HG02798 (cell line): ENCODE measurements at regions not wholly inside any gene's neighbourhood (a gene's known extent, or its start where the extent isn't known, plus 50 kb on each side); places are given as distances from the start of the nearest gene placed in this dataset.

Experiments used
- ATAC-seq: cut with Tn5 transposase; IDR thresholded peaks from one replicate; pipeline ENCODE4 v1.9.1; 2021; ENCODE audit warnings: mild to moderate bottlenecking; ENCODE audit not compliant: unreplicated experiment, poor library complexity

DNA sequence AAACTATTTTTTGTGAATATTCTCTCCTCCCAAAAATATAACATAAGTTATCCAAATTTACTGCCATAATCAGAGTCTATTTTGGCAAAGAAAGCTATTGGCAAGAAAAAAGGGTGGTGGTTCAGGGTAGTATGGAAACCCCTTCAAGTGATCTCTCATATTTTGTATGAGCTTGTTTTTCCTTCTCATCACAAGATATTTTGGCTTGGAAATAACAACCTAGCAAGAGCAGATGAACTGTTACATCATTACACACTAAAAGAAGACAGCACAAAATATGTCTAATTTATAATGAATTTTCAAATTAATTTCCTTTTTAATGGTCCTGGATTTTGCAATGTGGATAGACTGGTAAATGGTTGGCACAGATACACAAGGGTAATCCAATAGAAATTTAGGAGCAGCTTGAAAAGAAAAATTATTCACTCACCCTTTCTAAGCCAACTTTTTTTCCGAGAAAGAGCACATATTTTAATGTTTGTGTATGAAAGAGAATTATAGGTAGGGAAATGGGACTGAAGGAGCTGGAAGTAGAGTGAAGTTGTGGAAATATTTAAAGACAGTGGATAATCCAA, 225.1 kb downstream of the EFNB2 start:
- no peak for ATAC-seq

DNA sequence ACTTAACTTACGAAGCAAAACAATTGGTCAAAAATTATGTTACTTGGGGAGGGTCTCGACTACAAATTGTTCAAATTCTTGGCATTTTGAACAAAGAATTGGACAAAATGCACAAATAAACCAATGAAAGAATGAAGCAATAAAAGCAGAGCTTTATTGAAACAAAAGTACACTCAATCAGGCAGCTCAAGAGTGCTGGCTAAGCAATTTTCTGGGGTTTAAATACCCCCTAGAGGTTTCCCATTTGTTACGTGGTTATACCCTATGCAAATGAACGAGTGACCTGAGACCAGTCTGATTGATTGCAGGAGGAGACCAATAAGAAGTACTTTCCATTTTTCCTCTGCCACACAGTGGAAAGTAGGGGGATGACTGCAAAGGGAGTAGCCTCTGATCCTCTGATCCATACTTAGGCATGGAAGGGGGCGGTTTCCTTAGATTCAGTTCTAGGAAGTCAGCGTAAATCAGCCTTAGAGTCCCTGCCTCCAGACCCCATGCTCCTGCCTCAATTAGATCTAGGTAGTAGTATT, 228.6 kb downstream of the EFNB2 start:
- no peak for ATAC-seq

- no peak for ATAC-seq
Observed at GRCh38 chr13:106302843-106303242, 232.6 kb downstream of the EFNB2 start.

- ATAC-seq = no peak
Observed at GRCh38 chr13:106302011-106302410, 233.5 kb downstream of the EFNB2 start.

- no peak for ATAC-seq
Observed at GRCh38 chr13:106299621-106300020, 235.8 kb downstream of the EFNB2 start.

DNA sequence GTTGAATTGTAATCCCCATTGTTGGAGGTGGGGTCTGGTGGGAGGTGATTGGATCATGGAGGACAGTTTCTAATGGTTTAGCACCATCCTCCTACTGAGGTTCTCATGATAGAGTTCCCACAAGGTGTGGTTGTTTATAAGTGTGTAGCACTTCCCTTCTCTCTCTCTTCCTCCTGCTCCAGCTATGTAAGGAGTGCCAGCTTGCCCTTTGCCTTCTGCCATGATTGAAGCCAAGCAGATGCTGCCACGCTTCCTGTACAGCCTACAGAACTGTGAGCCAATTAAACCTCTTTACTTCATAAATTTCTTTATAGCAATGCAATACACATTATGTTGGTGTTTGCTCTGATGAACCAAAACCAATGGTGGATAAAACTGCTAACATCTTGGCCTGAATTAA, 238.2 kb downstream of the EFNB2 start:
- no peak for ATAC-seq

- no peak for ATAC-seq
Observed at GRCh38 chr13:106296723-106297122, 238.7 kb downstream of the EFNB2 start.

GRCh38 chr13:106295971-106296370, 239.5 kb downstream of the EFNB2 start:
- ATAC-seq = no peak

DNA sequence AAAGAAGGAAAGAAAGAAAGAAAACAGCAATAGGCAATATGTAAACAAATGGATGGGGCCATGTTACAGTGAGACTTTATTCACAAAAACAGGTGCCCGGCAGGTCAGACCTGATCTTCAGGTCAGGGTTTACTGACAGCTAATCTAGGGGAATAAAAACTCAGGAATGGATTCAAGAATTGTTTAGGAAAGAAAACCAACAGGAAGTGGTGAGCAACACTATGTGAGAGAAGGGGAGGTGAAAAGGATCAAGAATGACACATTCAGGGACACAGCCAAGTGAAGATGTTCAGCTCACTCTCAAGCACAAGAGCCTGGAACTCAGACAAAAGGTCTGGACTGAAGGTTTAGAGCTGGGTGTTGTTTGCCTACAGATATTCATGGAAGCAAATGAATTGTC, 244.5 kb downstream of the EFNB2 start:
- ATAC-seq = no peak

GRCh38 chr13:106287351-106287750, 248.1 kb downstream of the EFNB2 start:
- ATAC-seq = no peak

DNA sequence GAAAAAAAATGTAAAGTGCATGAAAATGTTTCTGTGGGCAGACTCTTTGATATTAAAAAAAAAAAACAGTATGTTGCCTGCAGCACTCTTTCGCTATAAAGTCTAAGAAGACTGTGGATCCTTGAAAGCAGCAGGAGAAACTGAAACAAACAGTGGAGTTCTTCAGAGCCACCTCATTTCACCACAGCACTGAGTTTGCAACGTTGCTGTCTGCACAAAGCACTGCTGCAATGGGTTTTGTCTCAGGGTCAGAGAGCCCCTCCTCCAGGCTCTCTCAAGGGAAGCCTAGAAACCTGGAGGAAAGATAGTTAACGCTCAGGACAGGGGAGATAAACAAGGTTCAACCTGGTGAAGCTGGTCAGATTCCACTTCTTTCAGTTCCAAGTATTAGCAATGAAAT, 248.7 kb downstream of the EFNB2 start:
- ATAC-seq = no peak

- ATAC-seq = no peak
Observed at GRCh38 chr13:106284358-106284757, 251.1 kb downstream of the EFNB2 start.

DNA sequence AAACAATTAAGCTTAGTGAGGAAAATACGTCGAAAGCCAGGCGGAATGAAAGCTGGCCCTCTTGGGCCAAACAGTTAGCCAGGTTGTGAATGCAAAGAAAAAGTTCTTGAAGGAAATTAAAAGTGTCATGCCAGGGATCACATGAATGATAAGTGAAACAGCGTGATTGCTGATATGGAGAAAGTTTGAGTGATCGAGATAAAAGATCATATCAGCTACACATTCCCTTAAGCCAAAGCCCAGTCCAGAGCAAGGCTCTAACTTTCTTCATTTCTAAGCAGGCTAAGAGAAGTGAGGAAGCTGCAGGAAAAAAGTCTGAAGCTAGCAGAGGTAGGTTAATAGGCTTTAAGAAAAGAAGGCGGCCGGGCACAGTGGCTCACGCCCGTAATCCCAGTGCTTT, 254.0 kb downstream of the EFNB2 start:
- no peak for ATAC-seq

- ATAC-seq = no peak
Observed at GRCh38 chr13:106277484-106278154, 257.8 kb downstream of the EFNB2 start.

GRCh38 chr13:106276876-106277275, 258.6 kb downstream of the EFNB2 start:
- ATAC-seq = no peak

GRCh38 chr13:106275446-106276032, 259.9 kb downstream of the EFNB2 start:
- ATAC-seq = no peak

- ATAC-seq = no peak
Observed at GRCh38 chr13:106274551-106275203, 260.8 kb downstream of the EFNB2 start.

DNA sequence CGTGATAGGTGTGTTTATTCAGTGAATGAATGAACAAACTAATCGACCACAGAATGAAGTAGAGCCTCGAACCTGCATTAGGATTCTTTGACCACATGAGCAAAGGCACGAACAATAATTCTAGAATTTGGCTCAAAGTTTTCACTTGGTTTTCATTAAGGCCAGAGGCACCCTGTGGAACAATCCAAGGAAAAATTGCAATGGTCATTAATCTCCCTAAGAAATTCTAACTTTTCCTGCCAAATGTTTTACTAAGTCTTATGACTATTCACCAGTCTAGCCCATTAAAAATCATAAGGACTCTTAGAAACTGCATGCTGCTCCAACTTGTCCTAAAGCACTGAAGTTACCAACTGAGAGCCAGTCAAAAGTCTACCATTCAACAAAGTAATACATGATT, 271.7 kb downstream of the EFNB2 start:
- ATAC-seq = no peak

DNA sequence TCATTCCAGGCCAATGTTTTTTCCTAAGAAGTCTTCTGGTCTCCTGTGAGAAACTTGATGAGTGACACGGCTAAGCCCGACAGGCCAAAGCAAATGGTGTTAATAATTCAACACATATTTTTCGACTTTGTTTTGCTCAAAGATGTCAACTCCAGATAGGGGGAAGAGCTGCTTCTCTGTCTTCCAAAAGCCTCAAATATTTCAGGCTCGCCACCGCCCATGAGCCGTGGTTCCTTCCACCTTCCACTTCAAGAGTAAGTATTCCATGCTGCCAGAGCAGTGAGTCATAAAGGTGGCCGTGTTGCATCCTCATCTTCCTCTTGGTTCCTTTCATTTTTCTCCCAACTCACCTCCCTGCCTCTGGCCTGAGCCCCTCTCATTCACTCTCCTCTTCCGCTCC, 272.6 kb downstream of the EFNB2 start:
- ATAC-seq = no peak

DNA sequence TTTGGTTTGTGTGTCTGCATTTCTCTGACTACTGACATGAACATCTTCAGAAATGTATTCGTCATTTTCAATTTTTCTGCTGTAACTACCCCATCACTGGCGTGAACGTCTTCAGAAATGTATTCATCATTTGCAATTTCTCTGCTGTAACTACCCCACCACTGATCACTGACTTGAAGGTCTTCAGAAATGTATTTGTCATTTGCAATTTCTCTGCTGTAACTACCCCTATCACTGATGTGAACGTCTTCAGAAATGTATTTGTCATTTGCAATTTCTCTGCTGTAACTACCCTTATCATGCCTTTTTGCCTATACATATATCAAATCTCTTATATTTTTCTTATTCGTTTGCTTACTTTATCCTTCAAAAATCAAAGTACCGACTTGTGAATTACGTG, 274.0 kb downstream of the EFNB2 start:
- ATAC-seq = no peak

DNA sequence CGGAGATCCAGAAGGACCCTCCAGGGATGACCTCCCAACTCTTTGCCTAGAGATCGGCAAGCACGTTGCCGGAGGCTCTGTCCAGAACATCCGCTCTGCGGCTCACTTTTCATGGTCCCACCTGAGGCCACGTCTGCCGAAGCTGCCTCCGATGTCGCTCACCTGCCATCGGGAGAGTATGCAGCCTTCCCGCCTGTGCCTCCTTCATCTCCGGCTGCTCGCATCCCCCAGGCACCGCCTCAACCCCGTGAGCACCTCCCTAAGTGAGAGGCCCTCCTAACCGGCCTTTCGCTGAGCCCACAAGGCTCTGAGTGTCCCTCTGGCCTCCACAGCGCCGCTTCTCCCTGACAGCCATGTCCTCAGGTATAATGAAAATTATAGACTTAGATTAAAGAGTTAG, 275.1 kb downstream of the EFNB2 start:
- ATAC-seq = no peak
